ENCODE measurements at regions not wholly inside any gene's neighbourhood (a gene's known extent, or its start where the extent isn't known, plus 50 kb on each side); places are given as distances from the start of the nearest gene placed in this dataset.
"Not testable (repeated sequence)": the region's sequence is repeated elsewhere in the genome, so short reads cannot be mapped to it uniquely, and the experiment has no call there.

- ChIA-PET CTCF (no interaction called here), POLR2A (no interaction called here)
- Mint-ChIP-seq H3K27me3 (peaks cover 0 to 4% of the 10 kb centered on the region in 2 donors), H3K4me3 (no peak overlapping the region), H3K4me1 (no peaks in the 10 kb centered on the region), H3K9me3 (peaks cover 5 to 9% (median 5%) of the 10 kb centered on the region in 3 donors), H3K36me3 (no peaks in the 10 kb centered on the region), H3K27ac (no peak overlapping the region)
- H3K4me3 ChIP-seq (ENCODE audit: control insufficient read depth in 1 of 2, extremely low read depth in 1 of 2, low read length in 1 of 2) = no peak overlapping the region
- DNase-seq (no peak), ATAC-seq (replicated peaks in 1 of 4) (no peak)
- no CpG with 5 or more reads among the region's 4 CpGs for WGBS (ENCODE audit: insufficient coverage)
- H3K27ac ChIP-seq (ENCODE audit: low read length) = no peak overlapping the region
- H3K27me3 ChIP-seq (replicated peaks in 1 of 2; ENCODE audit: control insufficient read depth in 2 of 2, extremely low read depth in 1 of 2, insufficient read depth in 2 of 2, low read length in 1 of 2) = no peaks in the 10 kb centered on the region
- H3K36me3 ChIP-seq (ENCODE audit: control insufficient read depth in 2 of 2, extremely low read depth in 1 of 2, insufficient read depth in 1 of 2, low read length in 1 of 2) = no peaks in the 10 kb centered on the region
- no peaks in the 10 kb centered on the region for H3K4me1 ChIP-seq (ENCODE audit: control insufficient read depth in 1 of 2, extremely low read depth in 1 of 2, insufficient read depth in 2 of 2, low read length in 2 of 2)
- no peaks in the 10 kb centered on the region for H3K9me3 ChIP-seq
These were observed 63.6 kb upstream of the EHBP1 start for GRCh38 chr2:62641936-62642335.

- ChIA-PET CTCF (interaction anchor here in 1 of 2 donors (0.5 kb wide), 1 partner anchor 1229 kb away, joined by 6 read pairs; no protein-coding TSS in a partner anchor), POLR2A (interaction anchor here (0.6 to 1.1 kb wide), 2 partner anchors 66 to 315 kb away, joined by 3 read pairs; no protein-coding TSS in a partner anchor)
- H3K36me3 ChIP-seq (ENCODE audit: control insufficient read depth in 2 of 2, extremely low read depth in 1 of 2, insufficient read depth in 1 of 2, low read length in 1 of 2) = no peaks in the 10 kb centered on the region
- no peaks in the 10 kb centered on the region for H3K4me1 ChIP-seq (ENCODE audit: control insufficient read depth in 1 of 2, extremely low read depth in 1 of 2, insufficient read depth in 2 of 2, low read length in 2 of 2)
- no CpG with 5 or more reads among the region's 1 CpG for WGBS (ENCODE audit: insufficient coverage)
- H3K36me3 Mint-ChIP-seq = no peaks in the 10 kb centered on the region
- H3K27me3 ChIP-seq (replicated peaks in 1 of 2; ENCODE audit: control insufficient read depth in 2 of 2, extremely low read depth in 1 of 2, insufficient read depth in 2 of 2, low read length in 1 of 2) = no peaks in the 10 kb centered on the region
- H3K4me3 ChIP-seq (ENCODE audit: control insufficient read depth in 1 of 2, extremely low read depth in 1 of 2, low read length in 1 of 2) = no peak overlapping the region
- DNase-seq (no peak), ATAC-seq (replicated peaks in 1 of 4) (no peak)
- peaks cover 5 to 9% (median 6%) of the 10 kb centered on the region in 3 donors for H3K9me3 Mint-ChIP-seq
- no peak overlapping the region for H3K27ac ChIP-seq (ENCODE audit: low read length)
- H3K4me3 Mint-ChIP-seq = no peak overlapping the region
- peaks cover 0 to 5% of the 10 kb centered on the region in 2 donors for H3K27me3 Mint-ChIP-seq
- no peaks in the 10 kb centered on the region for H3K9me3 ChIP-seq
- no peak overlapping the region for H3K27ac Mint-ChIP-seq
- H3K4me1 Mint-ChIP-seq = no peaks in the 10 kb centered on the region
These were observed 64.1 kb upstream of the EHBP1 start for GRCh38 chr2:62641410-62641843.

GRCh38 chr2:62631160-62632085, 74.1 kb upstream of the EHBP1 start:
- WGBS (ENCODE audit: insufficient coverage) = 83% methylated on average over 1 of the region's 5 CpGs

GRCh38 chr2:62630206-62630605, 75.3 kb upstream of the EHBP1 start:
- WGBS (ENCODE audit: insufficient coverage) = no CpG with 5 or more reads among the region's 28 CpGs
- H3K4me3 Mint-ChIP-seq; ATAC-seq (replicated peaks in 1 of 4); H3K4me1 Mint-ChIP-seq; DNase-seq; H3K27ac ChIP-seq (ENCODE audit: low read length); H3K9me3 Mint-ChIP-seq; CTCF ChIA-PET; H3K36me3 Mint-ChIP-seq; H3K27ac Mint-ChIP-seq; POLR2A ChIA-PET; H3K36me3 ChIP-seq (ENCODE audit: control insufficient read depth in 2 of 2, extremely low read depth in 1 of 2, insufficient read depth in 1 of 2, low read length in 1 of 2); H3K9me3 ChIP-seq; H3K4me1 ChIP-seq (ENCODE audit: control insufficient read depth in 1 of 2, extremely low read depth in 1 of 2, insufficient read depth in 2 of 2, low read length in 2 of 2); H3K4me3 ChIP-seq (ENCODE audit: control insufficient read depth in 1 of 2, extremely low read depth in 1 of 2, low read length in 1 of 2): not testable (repeated sequence)
- H3K27me3 Mint-ChIP-seq = peaks cover 22 to 28% of the 10 kb centered on the region in 2 donors
- peaks cover 0 to 16% of the 10 kb centered on the region in 2 experiments for H3K27me3 ChIP-seq (replicated peaks in 1 of 2; ENCODE audit: control insufficient read depth in 2 of 2, extremely low read depth in 1 of 2, insufficient read depth in 2 of 2, low read length in 1 of 2)

More at GRCh38 chr2:62631160-62632085, 74.1 kb upstream of the EHBP1 start:
- Mint-ChIP-seq H3K27me3 (peaks cover 27 to 29% of the 10 kb centered on the region in 2 donors), H3K9me3 (peaks cover 0 to 13% (median 4%) of the 10 kb centered on the region in 3 donors), H3K36me3 (no peaks in the 10 kb centered on the region), H3K4me3 (no peak overlapping the region), H3K4me1 (peaks cover 0 to 8% (median 4%) of the 10 kb centered on the region in 3 donors), H3K27ac (no peak overlapping the region)
- ChIA-PET POLR2A (interaction anchor here in 1 of 2 donors (0.6 kb wide), 1 partner anchor 90 kb away, joined by 4 read pairs; no protein-coding TSS in a partner anchor), CTCF (no interaction called here)
- Histone ChIP-seq H3K27me3 (replicated peaks in 1 of 2; ENCODE audit: control insufficient read depth in 2 of 2, extremely low read depth in 1 of 2, insufficient read depth in 2 of 2, low read length in 1 of 2) (peaks cover 0 to 13% of the 10 kb centered on the region in 2 experiments), H3K9me3 (no peaks in the 10 kb centered on the region), H3K36me3 (ENCODE audit: control insufficient read depth in 2 of 2, extremely low read depth in 1 of 2, insufficient read depth in 1 of 2, low read length in 1 of 2) (no peaks in the 10 kb centered on the region), H3K27ac (ENCODE audit: low read length) (no peak overlapping the region), H3K4me3 (ENCODE audit: control insufficient read depth in 1 of 2, extremely low read depth in 1 of 2, low read length in 1 of 2) (no peak overlapping the region), H3K4me1 (ENCODE audit: control insufficient read depth in 1 of 2, extremely low read depth in 1 of 2, insufficient read depth in 2 of 2, low read length in 2 of 2) (peaks cover 0 to 3% of the 10 kb centered on the region in 2 experiments)
- DNase-seq (no peak), ATAC-seq (replicated peaks in 1 of 4) (no peak)

GRCh38 chr2:62629310-62629709, 76.2 kb upstream of the EHBP1 start:
- H3K27ac ChIP-seq (ENCODE audit: low read length); H3K4me3 Mint-ChIP-seq; POLR2A ChIA-PET; H3K4me1 ChIP-seq (ENCODE audit: control insufficient read depth in 1 of 2, extremely low read depth in 1 of 2, insufficient read depth in 2 of 2, low read length in 2 of 2); DNase-seq; H3K4me1 Mint-ChIP-seq; H3K36me3 Mint-ChIP-seq; H3K4me3 ChIP-seq (ENCODE audit: control insufficient read depth in 1 of 2, extremely low read depth in 1 of 2, low read length in 1 of 2); H3K36me3 ChIP-seq (ENCODE audit: control insufficient read depth in 2 of 2, extremely low read depth in 1 of 2, insufficient read depth in 1 of 2, low read length in 1 of 2); H3K9me3 ChIP-seq; ATAC-seq (replicated peaks in 1 of 4); CTCF ChIA-PET; H3K27ac Mint-ChIP-seq; H3K9me3 Mint-ChIP-seq: not testable (repeated sequence)
- no CpG with 5 or more reads among the region's 5 CpGs for WGBS (ENCODE audit: insufficient coverage)
- peaks cover 21 to 24% of the 10 kb centered on the region in 2 donors for H3K27me3 Mint-ChIP-seq
- peaks cover 0 to 16% of the 10 kb centered on the region in 2 experiments for H3K27me3 ChIP-seq (replicated peaks in 1 of 2; ENCODE audit: control insufficient read depth in 2 of 2, extremely low read depth in 1 of 2, insufficient read depth in 2 of 2, low read length in 1 of 2)

GRCh38 chr2:62627667-62628066, 77.8 kb upstream of the EHBP1 start:
- no peaks in the 10 kb centered on the region for H3K36me3 ChIP-seq (ENCODE audit: control insufficient read depth in 2 of 2, extremely low read depth in 1 of 2, insufficient read depth in 1 of 2, low read length in 1 of 2)
- ChIA-PET CTCF (no interaction called here), POLR2A (no interaction called here)
- H3K4me1 ChIP-seq (ENCODE audit: control insufficient read depth in 1 of 2, extremely low read depth in 1 of 2, insufficient read depth in 2 of 2, low read length in 2 of 2) = peaks cover 0 to 3% of the 10 kb centered on the region in 2 experiments
- H3K27ac Mint-ChIP-seq = no peak overlapping the region
- H3K4me3 Mint-ChIP-seq = no peak overlapping the region
- no peak for DNase-seq
- no peak overlapping the region for H3K4me3 ChIP-seq (ENCODE audit: control insufficient read depth in 1 of 2, extremely low read depth in 1 of 2, low read length in 1 of 2)
- H3K27me3 ChIP-seq (replicated peaks in 1 of 2; ENCODE audit: control insufficient read depth in 2 of 2, extremely low read depth in 1 of 2, insufficient read depth in 2 of 2, low read length in 1 of 2) = peaks cover 0 to 7% of the 10 kb centered on the region in 2 experiments
- H3K9me3 Mint-ChIP-seq = peaks cover 0 to 4% (median 3%) of the 10 kb centered on the region in 3 donors
- H3K27ac ChIP-seq (ENCODE audit: low read length) = no peak overlapping the region
- no peaks in the 10 kb centered on the region for H3K36me3 Mint-ChIP-seq
- H3K4me1 Mint-ChIP-seq = peaks cover 0 to 8% (median 4%) of the 10 kb centered on the region in 3 donors
- WGBS (ENCODE audit: insufficient coverage) = 85% methylated on average over 3 of the region's 5 CpGs
- H3K9me3 ChIP-seq = no peaks in the 10 kb centered on the region
- H3K27me3 Mint-ChIP-seq = peaks cover 14 to 19% of the 10 kb centered on the region in 2 donors
- no peak for ATAC-seq (replicated peaks in 1 of 4)

All from T-cell (primary cell).